IPS DF 6.9 (cell line): ENCODE measurements at regions not wholly inside any gene's neighbourhood (a gene's known extent, or its start where the extent isn't known, plus 50 kb on each side); places are given as distances from the start of the nearest gene placed in this dataset.

Source experiments
- DNase-seq: peaks from one replicate; pipeline ENCODE4 v3.0.0-alpha.2; 2013; ENCODE audit warnings: low read depth, low spot score
- H3K27ac ChIP-seq: one replicate; pipeline ENCODE4 v1.5.1; 2013; ENCODE audit warnings: low read length, control low read depth
- H3K27me3 ChIP-seq: 2 replicates; pipeline ENCODE4 v1.6.1; 2013; ENCODE audit warnings: mild to moderate bottlenecking, low read length; ENCODE audit not compliant: control insufficient read depth, insufficient read depth
- H3K36me3 ChIP-seq: 2 replicates; pipeline ENCODE4 v1.6.1; 2013; ENCODE audit warnings: low read length; ENCODE audit not compliant: control insufficient read depth, insufficient read depth
- H3K4me1 ChIP-seq: 2 replicates; pipeline ENCODE4 v1.6.1; 2013; ENCODE audit warnings: low read length; ENCODE audit not compliant: control insufficient read depth, insufficient read depth
- H3K4me3 ChIP-seq: 2 replicates; pipeline ENCODE4 v1.5.1; 2013; ENCODE audit warnings: mild to moderate bottlenecking, low read length
- H3K9me3 ChIP-seq: 2 replicates; pipeline ENCODE4 v1.6.1; 2013; ENCODE audit warnings: low read length, inconsistent platforms; ENCODE audit not compliant: control insufficient read depth, insufficient read depth
- WGBS: extraction: QIAGEN DNeasy Blood & Tissue Kit; methylation state at CpG from one replicate; pipeline ENCODE4 v1.1.7; 2013; ENCODE audit warnings: mixed read lengths, missing lambda C conversion rate; ENCODE audit not compliant: insufficient read length, insufficient coverage; 5-methylcytosine and 5-hydroxymethylcytosine counted together

GRCh38 chr4:178395798-178396197 is 953.6 kb upstream of the AGA start:
- Histone ChIP-seq H3K9me3 (no peaks in the 10 kb centered on the region), H3K4me1 (no peaks in the 10 kb centered on the region), H3K36me3 (no peaks in the 10 kb centered on the region), H3K27me3 (no peaks in the 10 kb centered on the region), H3K27ac (no peak overlapping the region), H3K4me3 (no peak overlapping the region)
- no peak for DNase-seq
- no CpG with 5 or more reads among the region's 1 CpG for WGBS

- no peaks in the 10 kb centered on the region for H3K36me3 ChIP-seq
- no peaks in the 10 kb centered on the region for H3K9me3 ChIP-seq
- H3K4me3 ChIP-seq = no peak overlapping the region
- H3K27me3 ChIP-seq = no peaks in the 10 kb centered on the region
- WGBS = no CpG with 5 or more reads among the region's 1 CpG
- H3K27ac ChIP-seq = no peak overlapping the region
- no peak for DNase-seq
- no peaks in the 10 kb centered on the region for H3K4me1 ChIP-seq
Measured at GRCh38 chr4:178412455-178412854, 970.2 kb upstream of the AGA start.

DNA sequence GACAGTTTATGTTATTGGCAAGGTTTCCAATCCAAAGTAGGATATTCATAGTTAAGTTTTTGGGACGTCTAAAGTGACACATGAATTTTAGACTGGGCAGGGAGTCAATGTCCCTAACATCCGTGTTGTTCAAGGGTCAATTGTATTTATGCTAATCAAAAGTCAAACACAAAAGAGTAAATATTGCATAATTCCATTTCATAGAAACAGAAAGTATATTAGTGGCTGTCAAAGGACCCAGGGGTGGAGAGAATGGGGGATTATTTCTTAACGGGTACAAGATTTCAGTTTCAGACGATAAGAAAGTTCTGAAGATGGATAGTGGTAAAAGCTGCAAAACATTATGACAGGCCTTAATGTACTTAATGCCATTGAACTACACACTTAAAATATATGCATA is 971.8 kb upstream of the AGA start:
- H3K4me3 ChIP-seq = no peak overlapping the region
- H3K27me3 ChIP-seq = no peaks in the 10 kb centered on the region
- WGBS = no CpG with 5 or more reads among the region's 4 CpGs
- H3K4me1 ChIP-seq = no peaks in the 10 kb centered on the region
- no peaks in the 10 kb centered on the region for H3K36me3 ChIP-seq
- H3K27ac ChIP-seq = no peak overlapping the region
- no peaks in the 10 kb centered on the region for H3K9me3 ChIP-seq
- DNase-seq = no peak

GRCh38 chr4:178414881-178415446 is 972.7 kb upstream of the AGA start:
- no peak for DNase-seq
- no peaks in the 10 kb centered on the region for H3K9me3 ChIP-seq
- no CpG with 5 or more reads among the region's 18 CpGs for WGBS

GRCh38 chr4:178415925-178416324 is 973.7 kb upstream of the AGA start:
- Histone ChIP-seq H3K9me3 (no peaks in the 10 kb centered on the region), H3K4me1 (no peaks in the 10 kb centered on the region), H3K4me3 (no peak overlapping the region), H3K36me3 (no peaks in the 10 kb centered on the region), H3K27me3 (no peaks in the 10 kb centered on the region), H3K27ac (no peak overlapping the region)
- DNase-seq = no peak
- no CpG with 5 or more reads among the region's 14 CpGs for WGBS

More at GRCh38 chr4:178414881-178415446, 972.7 kb upstream of the AGA start:
- no peaks in the 10 kb centered on the region for H3K36me3 ChIP-seq
- H3K27me3 ChIP-seq = no peaks in the 10 kb centered on the region
- H3K4me3 ChIP-seq = no peak overlapping the region
- H3K27ac ChIP-seq = no peak overlapping the region
- H3K4me1 ChIP-seq = no peaks in the 10 kb centered on the region

- Histone ChIP-seq H3K27ac (no peak overlapping the region), H3K27me3 (no peaks in the 10 kb centered on the region)
- whole genome bisulfite sequencing = no CpG with 5 or more reads among the region's 2 CpGs
Measured at GRCh38 chr4:178423366-178423765, 981.1 kb upstream of the AGA start.

DNA sequence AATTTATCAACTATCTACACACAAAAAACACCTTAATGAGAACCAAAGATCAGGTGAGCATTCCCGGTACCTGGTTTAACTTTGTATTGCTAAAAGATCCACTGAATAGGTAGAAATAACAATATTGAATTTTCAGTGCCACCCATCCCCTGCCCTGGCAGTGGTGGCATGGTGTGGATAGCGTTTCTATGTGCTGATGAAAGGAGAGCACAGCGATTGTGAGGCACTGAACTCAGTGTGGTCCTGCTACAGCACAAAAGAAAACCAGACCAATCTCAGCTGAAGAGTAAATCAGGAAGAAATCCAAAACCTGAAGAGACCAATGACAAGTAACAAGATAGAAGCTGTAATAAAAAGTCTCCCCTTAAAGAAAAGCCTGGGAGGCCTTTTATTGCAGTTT is 984.6 kb upstream of the AGA start:
- H3K27me3 ChIP-seq = no peaks in the 10 kb centered on the region
- no peak overlapping the region for H3K4me3 ChIP-seq
- H3K36me3 ChIP-seq = no peaks in the 10 kb centered on the region
- H3K27ac ChIP-seq = no peak overlapping the region
- H3K9me3 ChIP-seq = no peaks in the 10 kb centered on the region; the same call in 1 of the 2 replicates
- H3K4me1 ChIP-seq = no peaks in the 10 kb centered on the region
- no peak for DNase-seq
- WGBS = no CpG with 5 or more reads among the region's 3 CpGs

More at GRCh38 chr4:178423366-178423765, 981.1 kb upstream of the AGA start:
- H3K36me3 ChIP-seq = no peaks in the 10 kb centered on the region
- DNase-seq = no peak
- no peak overlapping the region for H3K4me3 ChIP-seq
- no peaks in the 10 kb centered on the region for H3K4me1 ChIP-seq
- H3K9me3 ChIP-seq = no peaks in the 10 kb centered on the region; the same call in 1 of the 2 replicates

DNA sequence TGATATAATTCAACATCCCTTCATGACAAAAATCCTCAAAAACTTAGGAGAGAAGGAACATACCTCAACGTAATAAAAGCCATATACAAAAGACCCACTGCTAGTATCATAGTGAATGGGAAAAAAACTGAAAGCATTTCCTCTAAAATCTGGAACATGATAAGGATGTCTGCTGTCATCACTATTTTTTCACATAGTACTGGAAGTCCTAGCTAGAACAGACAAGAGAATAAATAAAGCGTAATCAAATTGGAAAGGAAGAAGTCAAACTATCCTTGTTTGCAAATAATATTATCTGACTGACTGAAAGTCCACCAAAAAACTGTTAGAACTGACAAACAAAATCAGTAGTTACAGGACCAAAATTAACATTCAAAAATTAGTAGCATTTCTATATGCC is 985.4 kb upstream of the AGA start:
- no peaks in the 10 kb centered on the region for H3K4me1 ChIP-seq
- no CpG with 5 or more reads among the region's 2 CpGs for WGBS
- no peak for DNase-seq
- H3K27ac ChIP-seq = no peak overlapping the region
- H3K9me3 ChIP-seq = no peaks in the 10 kb centered on the region; the same call in 1 of the 2 replicates
- H3K27me3 ChIP-seq = no peaks in the 10 kb centered on the region
- no peaks in the 10 kb centered on the region for H3K36me3 ChIP-seq
- no peak overlapping the region for H3K4me3 ChIP-seq

DNA sequence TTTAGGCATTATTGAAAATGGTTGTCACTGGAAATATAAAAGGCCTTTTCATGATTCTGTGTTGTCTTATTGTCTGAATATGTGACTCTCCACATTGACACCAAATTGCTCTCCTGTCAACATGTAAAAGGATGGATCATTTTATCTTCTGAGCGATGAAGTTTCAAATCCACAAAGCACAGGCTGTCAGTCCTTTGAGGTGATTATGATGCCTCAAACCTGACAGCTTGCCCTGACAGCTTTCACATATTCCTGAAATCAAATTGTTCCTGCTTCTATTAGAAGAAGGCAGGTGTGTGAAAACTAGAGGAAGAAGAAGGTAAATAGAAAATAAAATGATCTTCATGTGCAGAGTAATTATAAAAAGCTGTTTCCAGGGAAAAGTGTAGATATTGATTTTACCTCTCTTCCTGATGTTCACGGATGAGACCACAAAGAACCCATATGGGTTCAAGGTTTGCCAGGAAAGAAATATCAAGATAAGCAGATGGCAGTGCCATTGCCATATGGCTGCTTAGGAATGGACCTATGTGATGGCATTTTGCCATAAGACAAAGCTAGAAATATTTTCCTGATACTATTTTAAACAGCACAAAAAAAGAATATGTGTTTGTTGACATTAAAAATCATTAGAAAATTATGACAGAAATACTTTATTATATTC is 1006.3 kb upstream of the AGA start:
- no peak for DNase-seq
- no peaks in the 10 kb centered on the region for H3K9me3 ChIP-seq

GRCh38 chr4:178450614-178451013 is 1008.4 kb upstream of the AGA start:
- no peaks in the 10 kb centered on the region for H3K36me3 ChIP-seq
- no peaks in the 10 kb centered on the region for H3K9me3 ChIP-seq
- H3K27ac ChIP-seq = no peak overlapping the region
- H3K4me1 ChIP-seq = no peaks in the 10 kb centered on the region
- no peak overlapping the region for H3K4me3 ChIP-seq
- no peak for DNase-seq
- 100% methylated on average over 1 of the region's 3 CpGs for WGBS
- H3K27me3 ChIP-seq = no peaks in the 10 kb centered on the region

More for the DNA sequence above, 1006.3 kb upstream of the AGA start:
- Histone ChIP-seq H3K27me3 (no peaks in the 10 kb centered on the region), H3K4me3 (no peak overlapping the region), H3K36me3 (no peaks in the 10 kb centered on the region), H3K27ac (no peak overlapping the region), H3K4me1 (no peaks in the 10 kb centered on the region)
- WGBS = no CpG with 5 or more reads among the region's 2 CpGs

GRCh38 chr4:178453057-178453456 is 1010.8 kb upstream of the AGA start:
- Histone ChIP-seq H3K4me3 (no peak overlapping the region), H3K36me3 (no peaks in the 10 kb centered on the region), H3K9me3 (no peaks in the 10 kb centered on the region), H3K4me1 (no peaks in the 10 kb centered on the region), H3K27ac (no peak overlapping the region), H3K27me3 (no peaks in the 10 kb centered on the region)
- no CpG with 5 or more reads among the region's 4 CpGs for WGBS
- no peak for DNase-seq
